K562 (cell line): ENCODE measurements at regions not wholly inside any gene's neighbourhood (a gene's known extent, or its start where the extent isn't known, plus 50 kb on each side); places are given as distances from the start of the nearest gene placed in this dataset.

Experiments
- ATAC-seq: fragments of 200-7000 bp; cut with Tn5 transposase; 3 replicates; pipeline ENCODE4 v1.9.1; 2020; ENCODE audit warnings: moderate library complexity
- BruUV-seq: library from RNA; stranded (reverse); fragments of 400-500 nt; replicated peaks from 2 replicates; lab custom pipeline; 2021; lab: Mats Ljungman, UMichigan
- CTCF ChIA-PET: fragments of 300-600 bp; formaldehyde crosslinking; extraction: SDS; loops from one replicate; lab custom pipeline; 2021; ENCODE audit warnings: low intra/inter-chr PET ratio; lab: Yijun Ruan, JAX
- POLR2A ChIA-PET: fragments of 300-600, 350-650 bp; sonication (Branson Sonifier 250); formaldehyde crosslinking; extraction: SDS; loops from one replicate; lab custom pipeline; 2021; ENCODE audit warnings: antibody characterized with exemption, inconsistent platforms; lab: Yijun Ruan, JAX
- DNase-seq, 4 experiments: peaks; one replicate each; pipeline versions ENCODE4 v3.0.0 to v3.0.0-alpha.2; 2011 to 2018; ENCODE audit warnings: low spot score in 3 of 4, mixed read lengths in 3 of 4; ENCODE audit errors: extremely low read depth in 1 of 4
- FAIRE-seq: peaks from 2 replicates; lab custom pipeline; 2011; peaks lifted over from hg19 to GRCh38; lab: Jason Lieb, UNC
- H2AFZ ChIP-seq: 2 replicates; pipeline ENCODE4 v1.6.0; 2011; ENCODE audit warnings: low read depth, low read length, control low read depth, inconsistent platforms
- H3K27ac ChIP-seq: fragments of 200-600 bp; 3 replicates; pipeline ENCODE4 v1.8.0; 2011; ENCODE audit warnings: low read depth, mild to moderate bottlenecking, control low read depth, inconsistent platforms, low read length, moderate library complexity, mixed read lengths; ENCODE audit errors: extremely low read depth
- H3K27me3 ChIP-seq, 2 experiments: fragments of 300-600 bp in 1 of 2; 2 replicates in 1 of 2; 3 replicates in 1 of 2; pipeline versions ENCODE4 v1.6.0 to v1.8.0; 2011; ENCODE audit warnings: inconsistent platforms in 2 of 2, low read length in 2 of 2, mild to moderate bottlenecking in 1 of 2, mixed read lengths in 1 of 2, moderate library complexity in 1 of 2; ENCODE audit not compliant: control insufficient read depth in 2 of 2, insufficient read depth in 2 of 2
- H3K36me3 ChIP-seq: fragments of 300-600 bp; 3 replicates; pipeline ENCODE4 v1.8.0; 2011; ENCODE audit warnings: mild to moderate bottlenecking, low read length, inconsistent platforms; ENCODE audit not compliant: control insufficient read depth, insufficient read depth
- H3K4me1 ChIP-seq, 2 experiments: fragments of 200-600 bp in 1 of 2; replicated peaks in 1 of 2; 2 replicates in 1 of 2; 3 replicates in 1 of 2; pipeline versions ENCODE4 v1.5.1 to v1.8.0; 2011; ENCODE audit warnings: inconsistent platforms in 2 of 2, low read length in 2 of 2, mild to moderate bottlenecking in 1 of 2, mixed read lengths in 1 of 2, moderate library complexity in 1 of 2; ENCODE audit not compliant: control insufficient read depth in 2 of 2, insufficient read depth in 2 of 2
- H3K4me2 ChIP-seq: 2 replicates; pipeline ENCODE4 v1.6.1; 2011; ENCODE audit warnings: low read length, control low read depth, inconsistent platforms, mixed read lengths; ENCODE audit not compliant: insufficient read depth
- H3K4me3 ChIP-seq: fragments of 200-600 bp; sonication (generic), shearing (Covaris generic); 2 replicates; pipeline ENCODE4 v1.5.1; 2016; ENCODE audit warnings: control low read depth, inconsistent platforms
- H3K79me2 ChIP-seq: fragments of 200-600 bp; 3 replicates; pipeline ENCODE4 v1.8.0; 2011; ENCODE audit warnings: low read length, inconsistent platforms; ENCODE audit not compliant: control insufficient read depth, insufficient read depth
- H3K9ac ChIP-seq, 2 experiments: 2 replicates each; pipeline versions ENCODE4 v1.6.0 to v1.6.1; 2011; ENCODE audit warnings: low read depth in 2 of 2, low read length in 2 of 2, control low read depth in 1 of 2, inconsistent platforms in 1 of 2, mild to moderate bottlenecking in 1 of 2, mixed read lengths in 1 of 2; ENCODE audit not compliant: insufficient read depth in 1 of 2
- H3K9me1 ChIP-seq: one replicate; pipeline ENCODE4 v1.6.0; 2011; ENCODE audit warnings: inconsistent platforms, mild to moderate bottlenecking, low read length, moderate library complexity; ENCODE audit not compliant: control insufficient read depth, insufficient read depth
- H3K9me3 ChIP-seq: replicated peaks from 2 replicates; pipeline ENCODE4 v1.5.1; 2011; ENCODE audit warnings: low read depth, low read length, inconsistent platforms; ENCODE audit not compliant: control insufficient read depth, insufficient read depth
- H4K20me1 ChIP-seq: replicated peaks from 2 replicates; pipeline ENCODE4 v1.6.1; 2011; ENCODE audit warnings: low read length, inconsistent platforms, mixed read lengths; ENCODE audit not compliant: control insufficient read depth, insufficient read depth
- ZMIZ1 ChIP-seq, 2 experiments: fragments of 150-350 bp in 1 of 2; IDR thresholded peaks; 2 replicates each; pipeline ENCODE4 v1.6.1; 2012 to 2016; ENCODE audit warnings: low read depth in 2 of 2, low read length in 2 of 2, mild to moderate bottlenecking in 1 of 2, moderate library complexity in 1 of 2
- ZNF408 ChIP-seq: fragments of 250-450 bp; sonication (Bioruptor Pico); IDR thresholded peaks from 2 replicates; pipeline ENCODE4 v1.4.0; 2020; ENCODE audit warnings: low read depth, mild to moderate bottlenecking, moderate library complexity
- WGBS: fragments of 100-300 bp; shearing (Covaris generic); methylation state at CpG from one replicate; pipeline ENCODE4 v1.1.6; 2016; ENCODE audit warnings: low coverage, mixed read lengths; ENCODE audit not compliant: insufficient coverage; ENCODE audit errors: missing lambda C conversion rate; 5-methylcytosine and 5-hydroxymethylcytosine counted together
- in situ Hi-C: fragments of 300-500 bp; cut with MboI; formaldehyde crosslinking; loops from 4 replicates; pipeline ENCODE4 v1.15.0; 2018; ENCODE audit warnings: inconsistent platforms, mixed read lengths
- intact Hi-C: fragments of 100-400 bp; cut with micrococcal nuclease; formaldehyde crosslinking; loops from 2 replicates; pipeline ENCODE4 v1.14.2; 2022

- H3K4me3 ChIP-seq = no peak overlapping the region
- under 1% methylated on average over 16 of the region's 16 CpGs for WGBS
- H2AFZ ChIP-seq = no peak overlapping the region
- ATAC-seq (no peak), FAIRE-seq (no peak), DNase-seq (no peak)
- H3K36me3 ChIP-seq = no peaks in the 10 kb centered on the region
- H3K9me1 ChIP-seq = no peaks in the 10 kb centered on the region
- ChIA-PET POLR2A (no interaction called here), CTCF (no interaction called here)
- H4K20me1 ChIP-seq = 0 out of 2 replicates have a peak, but pooled peaks cover 3% of the 10 kb centered on the region
- BruUV-seq = no TSS peak
- H3K9ac ChIP-seq = no peak overlapping the region
- no peak overlapping the region for H3K27ac ChIP-seq
- no peaks in the 10 kb centered on the region for H3K79me2 ChIP-seq
- no peaks in the 10 kb centered on the region for H3K9me3 ChIP-seq
- H3K4me1 ChIP-seq = no peaks in the 10 kb centered on the region
- no peak overlapping the region for H3K4me2 ChIP-seq
- no peak for TF ChIP-seq ZMIZ1 (IDR thresholded peaks at IDR 0.05; ENCODE audit: low read depth in 2 of 2, low read length in 2 of 2)
- no peak for TF ChIP-seq ZNF408 (CRISPR knock-in tag)
- in situ Hi-C loops (no loop called here), intact Hi-C loops (no loop called here)
- H3K27me3 ChIP-seq = peaks cover 0 to 5% of the 10 kb centered on the region in 2 experiments; a peak in 2 of 5 replicates
These were observed 176.2 kb downstream of the CYLD start for GRCh38 chr16:50917950-50918703.
